Glomerular visceral epithelial cell (primary cell): ENCODE measurements at regions not wholly inside any gene's neighbourhood (a gene's known extent, or its start where the extent isn't known, plus 50 kb on each side); places are given as distances from the start of the nearest gene placed in this dataset.

Experiments
- DNase-seq: peaks from one replicate; pipeline ENCODE4 v3.0.0-alpha.2; 2016; ENCODE audit errors: extremely low spot score

DNA sequence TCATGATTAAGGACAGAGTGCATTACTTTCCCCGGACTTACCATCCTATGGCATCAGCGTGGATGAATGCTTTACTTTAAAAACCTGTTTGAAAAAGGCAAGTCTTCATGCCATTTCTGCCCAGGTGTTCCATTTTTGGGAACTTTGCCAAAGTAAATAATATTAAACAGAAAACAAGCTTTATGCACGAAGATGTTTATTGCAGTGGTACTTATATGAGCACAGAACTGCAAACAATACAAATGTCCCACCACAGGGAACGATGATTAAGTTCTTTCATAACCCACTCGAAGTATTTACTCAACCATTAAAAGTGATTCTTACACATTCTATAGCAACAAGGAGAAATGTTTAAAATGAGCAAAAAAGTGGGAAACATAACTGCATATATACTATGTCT, 109.7 kb upstream of the GDF10 start:
- no peak for DNase-seq

GRCh38 chr10:47190802-47191450, 109.1 kb upstream of the GDF10 start:
- DNase-seq: no peak

GRCh38 chr10:47192273-47192672, 107.7 kb upstream of the GDF10 start:
- DNase-seq: no peak

GRCh38 chr10:47193666-47194065, 106.3 kb upstream of the GDF10 start:
- DNase-seq: no peak

- no peak for DNase-seq
Observed at GRCh38 chr10:47195274-47195885, 104.6 kb upstream of the GDF10 start.

DNA sequence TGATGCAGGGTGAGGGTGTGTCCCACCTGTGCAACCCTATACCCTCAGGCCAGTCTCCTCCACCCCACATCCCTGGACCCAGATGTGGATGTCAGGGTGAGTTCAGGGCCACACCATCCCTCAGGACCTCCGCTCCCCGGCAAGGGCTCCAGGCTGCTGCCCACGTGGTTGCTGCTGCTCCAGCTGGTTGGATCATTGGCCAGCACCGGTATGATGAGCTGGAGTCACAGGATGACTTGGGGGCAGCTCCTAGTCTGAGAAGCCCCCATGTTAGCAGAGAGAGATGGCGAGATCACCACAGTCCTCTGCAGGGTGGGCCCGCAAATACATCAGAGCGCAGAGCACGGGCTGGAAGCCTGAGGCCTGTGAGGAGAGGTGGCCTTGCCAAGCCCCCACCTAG, 103.3 kb upstream of the GDF10 start:
- no peak for DNase-seq

- DNase-seq: no peak
Observed at GRCh38 chr10:47198221-47198620, 101.8 kb upstream of the GDF10 start.

- no peak for DNase-seq
Observed at GRCh38 chr10:47205192-47205591, 94.8 kb upstream of the GDF10 start.

DNA sequence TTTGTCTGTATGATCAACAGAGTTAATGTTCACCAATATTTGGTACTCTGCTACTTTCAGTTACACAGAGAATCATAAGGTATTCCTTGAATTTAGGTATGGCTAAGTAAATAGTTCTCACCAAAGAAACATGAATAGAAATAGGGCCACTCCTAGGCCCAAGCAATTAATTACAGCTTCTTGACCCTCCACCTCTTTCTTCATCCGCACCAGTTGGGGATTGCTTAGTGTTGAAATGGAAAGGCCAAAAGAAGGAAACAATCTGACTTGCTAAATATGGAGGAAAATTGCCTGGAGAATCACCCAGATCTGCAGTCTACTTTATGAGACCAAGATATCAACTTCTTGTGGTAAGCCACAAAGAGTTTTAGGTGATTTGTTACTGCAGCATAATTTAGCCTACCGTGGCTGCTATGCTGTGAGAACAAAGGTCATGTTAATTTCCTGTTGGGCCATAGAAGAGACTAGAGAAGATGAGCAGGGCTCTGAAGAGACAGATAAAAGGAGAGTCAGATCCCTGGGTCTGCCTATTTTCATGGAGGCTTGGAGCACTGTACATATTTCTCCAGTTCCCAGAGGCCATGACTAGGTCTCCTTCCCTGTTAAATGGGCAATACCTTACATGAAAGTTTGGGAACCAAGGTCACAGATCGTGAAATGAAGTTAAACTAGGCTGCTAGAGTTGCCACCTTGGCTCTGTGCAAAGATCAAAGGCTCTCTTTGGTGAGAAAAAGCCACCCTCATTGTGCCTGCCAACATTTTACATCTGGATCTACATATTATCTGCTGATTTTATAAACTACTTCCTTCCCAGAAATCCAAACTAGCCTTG, 93.3 kb upstream of the GDF10 start:
- DNase-seq: no peak

- no peak for DNase-seq
Observed at GRCh38 chr10:47207281-47207615, 92.7 kb upstream of the GDF10 start.

- DNase-seq: no peak
Observed at GRCh38 chr10:47207894-47208469, 92.0 kb upstream of the GDF10 start.

- DNase-seq: no peak
Observed at GRCh38 chr10:47209466-47209865, 90.5 kb upstream of the GDF10 start.

GRCh38 chr10:47214520-47214919, 85.5 kb upstream of the GDF10 start:
- DNase-seq: no peak

GRCh38 chr10:47217113-47217512, 82.9 kb upstream of the GDF10 start:
- no peak for DNase-seq

GRCh38 chr10:47218803-47219202, 81.2 kb upstream of the GDF10 start:
- no peak for DNase-seq

GRCh38 chr10:47222461-47222860, 77.5 kb upstream of the GDF10 start:
- DNase-seq: no peak

- no peak for DNase-seq
Observed at GRCh38 chr10:47223236-47223635, 76.8 kb upstream of the GDF10 start.

DNA sequence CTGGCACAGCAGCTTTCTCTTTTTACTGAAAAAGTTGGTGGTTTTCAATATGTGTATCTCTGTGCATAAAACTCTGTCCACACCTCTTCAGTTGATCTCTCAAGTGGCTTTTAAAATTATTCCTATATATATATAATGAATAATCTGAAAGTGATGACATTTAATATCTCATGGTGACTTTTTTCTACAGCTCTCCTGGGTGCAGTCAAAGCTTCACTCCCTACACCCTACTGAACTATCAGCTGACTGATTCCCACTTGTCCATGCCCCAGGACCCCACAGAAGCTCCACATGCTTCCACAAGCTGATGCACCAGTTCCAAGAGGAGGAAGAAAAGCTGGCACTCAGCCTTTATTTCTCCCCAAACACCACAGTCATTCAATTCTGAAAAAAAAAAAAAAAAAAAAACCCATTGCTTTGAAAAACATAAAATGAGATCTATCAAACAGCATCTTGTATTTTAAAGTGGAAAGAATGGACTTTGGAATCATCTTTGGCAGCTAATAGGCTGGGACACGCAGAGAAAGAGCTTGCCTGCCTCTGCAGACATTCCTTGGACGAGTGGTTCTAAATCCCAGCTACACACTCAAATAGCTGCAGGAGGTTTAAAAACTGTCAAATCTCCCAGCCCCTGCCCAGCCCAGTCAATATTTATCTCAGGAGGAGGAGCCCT, 75.3 kb upstream of the GDF10 start:
- no peak for DNase-seq

- no peak for DNase-seq
Observed at GRCh38 chr10:47225219-47225927, 74.6 kb upstream of the GDF10 start.

GRCh38 chr10:47225928-47226645, 73.9 kb upstream of the GDF10 start:
- DNase-seq: no peak

DNA sequence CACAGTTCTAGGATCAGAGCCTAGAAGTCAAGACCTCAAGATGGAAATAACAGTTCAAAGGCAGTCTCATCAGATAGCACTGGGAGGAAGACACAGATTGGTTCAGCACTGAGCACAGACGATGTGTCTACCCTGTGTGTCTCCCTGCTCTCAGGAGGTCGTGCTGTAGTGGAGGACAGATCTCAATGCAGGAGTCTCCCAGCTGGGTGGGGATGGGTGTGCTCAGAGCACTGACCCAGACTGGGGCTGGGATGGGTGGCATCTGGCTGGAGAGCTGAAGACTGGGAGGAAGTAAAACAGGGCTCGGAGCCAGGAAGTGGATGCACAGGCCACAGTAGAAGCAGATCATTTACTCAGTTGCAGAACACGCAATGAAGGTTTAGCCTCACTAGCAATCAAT, 69.5 kb upstream of the GDF10 start:
- DNase-seq: no peak
